ENCODE measurements at regions not wholly inside any gene's neighbourhood (a gene's known extent, or its start where the extent isn't known, plus 50 kb on each side); places are given as distances from the start of the nearest gene placed in this dataset.

DNA sequence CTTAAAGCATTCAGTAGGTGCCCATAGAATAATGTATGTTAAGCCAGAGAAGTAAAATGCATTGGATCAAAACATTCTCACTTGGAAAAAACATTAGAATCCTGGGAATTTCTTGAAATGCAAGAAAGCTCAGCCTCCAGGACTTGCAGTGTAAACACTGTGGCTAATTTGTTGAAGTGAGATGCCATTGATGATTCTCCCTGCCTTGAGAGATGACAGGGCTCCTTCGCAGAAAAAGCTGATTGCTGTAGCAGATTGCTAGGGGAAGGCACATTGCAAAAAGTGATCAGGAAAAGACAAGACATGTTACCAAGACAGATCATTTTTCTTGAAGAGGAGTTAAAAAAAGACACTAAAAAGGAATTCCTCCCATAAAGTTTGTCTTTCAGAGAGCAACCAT lies 204.2 kb upstream of the HMGA2 start:
- TF ChIP-seq REST (IDR thresholded peaks at IDR 0.05; ENCODE audit: insufficient replicate concordance, low read depth): no peak
- TF ChIP-seq GABPA (IDR thresholded peaks at IDR 0.05; ENCODE audit: low read depth): no peak
- TF ChIP-seq, protein P1, sequence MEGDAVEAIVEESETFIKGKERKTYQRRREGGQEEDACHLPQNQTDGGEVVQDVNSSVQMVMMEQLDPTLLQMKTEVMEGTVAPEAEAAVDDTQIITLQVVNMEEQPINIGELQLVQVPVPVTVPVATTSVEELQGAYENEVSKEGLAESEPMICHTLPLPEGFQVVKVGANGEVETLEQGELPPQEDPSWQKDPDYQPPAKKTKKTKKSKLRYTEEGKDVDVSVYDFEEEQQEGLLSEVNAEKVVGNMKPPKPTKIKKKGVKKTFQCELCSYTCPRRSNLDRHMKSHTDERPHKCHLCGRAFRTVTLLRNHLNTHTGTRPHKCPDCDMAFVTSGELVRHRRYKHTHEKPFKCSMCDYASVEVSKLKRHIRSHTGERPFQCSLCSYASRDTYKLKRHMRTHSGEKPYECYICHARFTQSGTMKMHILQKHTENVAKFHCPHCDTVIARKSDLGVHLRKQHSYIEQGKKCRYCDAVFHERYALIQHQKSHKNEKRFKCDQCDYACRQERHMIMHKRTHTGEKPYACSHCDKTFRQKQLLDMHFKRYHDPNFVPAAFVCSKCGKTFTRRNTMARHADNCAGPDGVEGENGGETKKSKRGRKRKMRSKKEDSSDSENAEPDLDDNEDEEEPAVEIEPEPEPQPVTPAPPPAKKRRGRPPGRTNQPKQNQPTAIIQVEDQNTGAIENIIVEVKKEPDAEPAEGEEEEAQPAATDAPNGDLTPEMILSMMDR (IDR thresholded peaks at IDR 0.05; ENCODE audit: insufficient read depth, low read length): no peak
- no peak for TF ChIP-seq POLR2AphosphoS5 (IDR thresholded peaks at IDR 0.05; ENCODE audit: low read depth)
- no peak for TF ChIP-seq SPI1 (IDR thresholded peaks at IDR 0.05; ENCODE audit: borderline replicate concordance, low read depth)
- H3K4me3 ChIP-seq (replicated peaks; ENCODE audit: insufficient read depth, low read length): no peak overlapping the region
- H3K27me3 ChIP-seq (ENCODE audit: insufficient read depth, poor library complexity, severe bottlenecking): peaks cover 6% of the 10 kb centered on the region
- no peak overlapping the region for H3K27ac ChIP-seq (replicated peaks)
- DNase-seq (ENCODE audit: low read depth in 1 of 2, low spot score in 1 of 2): no peak

DNA sequence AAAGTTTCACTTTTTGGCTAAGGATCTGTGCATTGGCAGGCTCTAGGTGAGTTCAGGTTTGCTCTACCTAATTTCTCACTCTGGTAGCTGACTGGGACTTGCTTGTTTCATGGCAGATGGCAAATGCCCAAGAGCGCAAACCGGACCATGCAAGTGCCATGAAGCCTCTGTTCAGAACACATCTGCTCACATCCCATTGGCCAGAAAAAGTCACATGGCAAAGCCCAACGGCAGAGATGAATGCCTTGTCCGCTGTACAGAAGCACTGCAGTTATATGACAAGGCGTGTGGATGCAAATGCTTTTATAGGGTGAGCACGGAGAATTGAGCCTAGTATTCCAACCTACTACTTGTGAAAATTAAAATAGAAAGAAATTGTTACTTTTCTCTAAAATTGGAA lies 202.2 kb upstream of the HMGA2 start:
- H3K27me3 ChIP-seq (ENCODE audit: insufficient read depth, poor library complexity, severe bottlenecking): peaks cover 6% of the 10 kb centered on the region
- H3K4me3 ChIP-seq (replicated peaks; ENCODE audit: insufficient read depth, low read length): no peak overlapping the region
- H3K27ac ChIP-seq (replicated peaks): no peak overlapping the region
- TF ChIP-seq REST (IDR thresholded peaks at IDR 0.05; ENCODE audit: insufficient replicate concordance, low read depth) (no peak), POLR2AphosphoS5 (IDR thresholded peaks at IDR 0.05; ENCODE audit: low read depth) (no peak), SPI1 (IDR thresholded peaks at IDR 0.05; ENCODE audit: borderline replicate concordance, low read depth) (no peak)
- TF ChIP-seq, protein P1 (IDR thresholded peaks at IDR 0.05; ENCODE audit: insufficient read depth, low read length): no peak
- no peak for DNase-seq (ENCODE audit: low read depth in 1 of 2, low spot score in 1 of 2)

- no peak for DNase-seq (ENCODE audit: low read depth in 1 of 2, low spot score in 1 of 2)
- H3K27ac ChIP-seq (replicated peaks): no peak overlapping the region
Measured at GRCh38 chr12:65623507-65623906, 200.8 kb upstream of the HMGA2 start.

More at GRCh38 chr12:65623507-65623906, 200.8 kb upstream of the HMGA2 start:
- Histone ChIP-seq H3K4me3 (replicated peaks; ENCODE audit: insufficient read depth, low read length) (no peak overlapping the region), H3K27me3 (ENCODE audit: insufficient read depth, poor library complexity, severe bottlenecking) (peaks cover 2% of the 10 kb centered on the region)
- TF ChIP-seq GABPA (IDR thresholded peaks at IDR 0.05; ENCODE audit: low read depth) (no peak), SPI1 (IDR thresholded peaks at IDR 0.05; ENCODE audit: borderline replicate concordance, low read depth) (no peak), POLR2AphosphoS5 (IDR thresholded peaks at IDR 0.05; ENCODE audit: low read depth) (no peak), REST (IDR thresholded peaks at IDR 0.05; ENCODE audit: insufficient replicate concordance, low read depth) (no peak)
- TF ChIP-seq, protein P1 (IDR thresholded peaks at IDR 0.05; ENCODE audit: insufficient read depth, low read length): no peak

Measured in HL-60 (cell line).